Hindlimb muscle (tissue), 1 donor: ENCODE measurements at regions not wholly inside any gene's neighbourhood (a gene's known extent, or its start where the extent isn't known, plus 50 kb on each side); places are given as distances from the start of the nearest gene placed in this dataset.

Experiments
- DNase-seq: peaks from one replicate; pipeline ENCODE4 v3.0.0-alpha.2; 2013

DNA sequence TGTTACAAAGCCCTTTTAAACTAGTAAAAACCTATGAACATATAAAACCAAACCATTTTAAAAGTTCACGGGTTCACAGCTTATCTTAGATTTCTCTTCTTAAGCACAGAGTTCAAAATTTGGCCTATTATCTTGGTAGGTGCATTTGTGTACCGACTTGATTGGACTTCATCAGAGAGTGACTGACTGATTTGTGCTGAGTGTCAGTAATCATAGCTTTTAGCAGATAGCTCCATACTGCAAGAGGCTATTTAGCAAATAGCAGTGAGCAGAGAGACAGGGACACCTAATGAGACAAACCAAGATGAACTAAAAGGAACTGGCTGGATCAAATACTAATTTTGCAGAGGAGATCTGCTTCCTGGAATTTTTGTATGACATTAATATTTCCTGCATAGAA lies 274.5 kb downstream of the PRR16 start:
- DNase-seq, result no peak

DNA sequence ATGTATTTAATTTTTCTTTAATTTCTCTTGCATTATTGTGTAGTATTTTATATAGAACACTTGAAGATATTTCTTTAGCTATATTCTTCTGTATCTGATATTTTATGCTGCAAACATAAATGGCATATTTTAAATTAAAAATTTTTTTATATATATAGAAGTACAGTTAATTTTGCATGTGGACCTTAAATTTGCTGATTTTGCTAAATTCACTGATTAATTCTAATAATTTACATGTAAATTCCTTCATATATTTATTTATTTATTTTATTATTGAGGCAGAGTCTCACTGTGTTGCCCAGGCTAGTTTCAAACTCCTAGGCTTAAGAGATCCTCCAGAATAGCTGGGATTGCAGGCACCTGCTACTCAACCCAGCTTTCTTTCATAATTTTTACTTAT lies 276.9 kb downstream of the PRR16 start:
- no peak for DNase-seq

DNA sequence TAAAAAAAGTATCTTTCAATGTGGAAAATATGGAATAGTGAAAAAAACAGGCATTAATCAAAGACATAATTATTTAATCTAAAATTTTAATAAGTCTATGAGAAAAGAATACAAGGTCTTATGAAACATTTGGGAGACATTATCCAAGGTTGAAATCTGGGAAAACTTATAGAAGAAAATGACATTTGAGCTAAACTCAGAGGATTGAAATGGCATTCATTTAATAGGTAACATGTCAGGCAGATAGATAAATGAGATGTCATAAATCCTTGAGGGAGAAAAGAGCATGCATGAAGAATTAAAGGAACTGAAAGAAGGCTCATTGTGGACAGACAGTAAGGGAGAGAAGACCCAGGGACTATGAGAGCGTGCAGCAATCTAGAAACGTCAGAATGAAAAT lies 284.4 kb downstream of the PRR16 start:
- no peak for DNase-seq

GRCh38 chr5:120749737-120750136 lies 285.6 kb downstream of the PRR16 start:
- no peak for DNase-seq

DNA sequence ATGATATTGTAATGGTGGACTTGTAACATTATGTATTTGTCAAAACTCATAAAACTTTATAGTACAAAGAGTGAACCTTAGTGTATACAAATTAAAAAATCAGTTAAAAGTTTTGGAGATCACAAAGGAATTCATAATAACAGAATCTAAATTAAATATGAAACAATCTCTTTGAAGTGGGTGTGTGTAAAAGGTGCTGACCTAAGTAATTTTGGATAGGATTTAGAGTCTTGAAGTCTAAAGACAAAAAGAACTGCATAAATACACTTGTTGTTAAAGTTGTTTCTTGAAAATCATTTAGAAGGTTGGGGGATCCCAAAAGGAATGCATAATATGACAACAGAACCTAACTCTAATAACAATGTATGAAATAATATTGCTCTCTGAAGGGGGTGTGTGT lies 295.5 kb downstream of the PRR16 start:
- DNase-seq, result no peak

DNA sequence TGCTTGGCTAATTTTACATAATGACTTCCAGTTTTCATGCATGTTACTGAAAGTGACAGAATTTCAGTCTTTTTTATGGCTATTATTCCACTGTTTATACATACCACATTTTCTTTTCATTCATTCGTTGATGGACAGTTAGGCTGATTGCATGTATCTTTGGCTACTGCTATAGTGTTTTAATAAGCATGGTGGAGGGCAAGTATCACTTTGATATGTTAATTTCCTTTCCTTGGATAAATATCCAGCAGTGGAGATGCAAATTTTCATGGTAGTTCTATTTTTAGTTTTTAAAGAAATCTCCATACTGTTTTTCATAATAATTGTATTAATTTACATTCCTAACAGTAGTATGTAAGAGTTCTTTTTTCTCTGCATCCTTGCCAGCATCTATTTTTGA lies 297.9 kb downstream of the PRR16 start:
- DNase-seq, result no peak

GRCh38 chr5:120765189-120765588 lies 301.1 kb downstream of the PRR16 start:
- DNase-seq, result no peak

DNA sequence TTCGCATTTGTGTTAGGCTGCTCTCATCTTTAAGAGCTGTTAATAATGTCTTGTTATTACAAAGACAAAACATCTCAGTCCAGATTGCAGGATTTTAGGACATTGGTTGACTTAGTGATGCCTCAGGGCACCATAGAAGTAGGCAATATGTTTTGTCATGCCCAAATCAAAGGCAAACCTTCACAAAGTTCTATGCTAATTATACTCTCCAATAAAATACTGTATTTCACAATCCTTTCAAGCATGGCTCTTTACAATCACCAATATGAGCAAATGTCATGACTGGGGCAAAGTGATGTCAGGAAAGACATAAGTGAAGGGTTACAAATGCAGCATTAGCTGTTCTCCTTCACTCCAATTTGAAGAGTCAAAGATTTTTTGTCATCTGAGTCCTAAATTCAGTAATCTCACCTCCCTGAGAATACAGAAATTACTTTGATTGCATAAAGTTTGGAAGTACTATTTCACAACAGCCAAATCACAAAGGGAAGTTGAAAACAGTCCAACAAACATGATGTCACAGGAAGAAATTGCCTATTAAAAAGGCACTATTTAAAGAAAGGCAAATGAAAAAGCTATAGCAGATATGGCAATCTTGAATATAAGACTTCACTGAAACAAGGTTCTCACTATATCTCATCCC lies 303.2 kb downstream of the PRR16 start:
- DNase-seq, result no peak

- DNase-seq, result no peak
Observed at GRCh38 chr5:120769312-120769872, 305.3 kb downstream of the PRR16 start.

DNA sequence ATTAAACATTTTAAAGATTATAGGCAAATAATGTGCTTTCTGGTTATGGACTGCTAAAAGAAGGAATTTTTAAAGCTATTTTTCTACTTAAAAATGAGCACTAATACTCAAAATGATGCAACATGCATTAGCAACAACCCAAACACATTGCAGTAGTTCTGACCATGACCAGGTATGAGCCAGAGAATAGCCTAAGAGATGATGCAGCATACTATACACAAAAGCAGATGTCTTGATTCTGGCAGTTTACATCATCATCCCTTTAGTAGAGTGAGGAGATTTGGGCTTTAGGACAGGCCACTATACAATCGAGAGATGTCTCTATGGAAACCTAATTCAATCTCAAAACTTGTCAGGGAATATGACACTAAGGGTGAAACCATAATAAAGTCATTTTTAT lies 307.1 kb downstream of the PRR16 start:
- DNase-seq, result no peak

DNA sequence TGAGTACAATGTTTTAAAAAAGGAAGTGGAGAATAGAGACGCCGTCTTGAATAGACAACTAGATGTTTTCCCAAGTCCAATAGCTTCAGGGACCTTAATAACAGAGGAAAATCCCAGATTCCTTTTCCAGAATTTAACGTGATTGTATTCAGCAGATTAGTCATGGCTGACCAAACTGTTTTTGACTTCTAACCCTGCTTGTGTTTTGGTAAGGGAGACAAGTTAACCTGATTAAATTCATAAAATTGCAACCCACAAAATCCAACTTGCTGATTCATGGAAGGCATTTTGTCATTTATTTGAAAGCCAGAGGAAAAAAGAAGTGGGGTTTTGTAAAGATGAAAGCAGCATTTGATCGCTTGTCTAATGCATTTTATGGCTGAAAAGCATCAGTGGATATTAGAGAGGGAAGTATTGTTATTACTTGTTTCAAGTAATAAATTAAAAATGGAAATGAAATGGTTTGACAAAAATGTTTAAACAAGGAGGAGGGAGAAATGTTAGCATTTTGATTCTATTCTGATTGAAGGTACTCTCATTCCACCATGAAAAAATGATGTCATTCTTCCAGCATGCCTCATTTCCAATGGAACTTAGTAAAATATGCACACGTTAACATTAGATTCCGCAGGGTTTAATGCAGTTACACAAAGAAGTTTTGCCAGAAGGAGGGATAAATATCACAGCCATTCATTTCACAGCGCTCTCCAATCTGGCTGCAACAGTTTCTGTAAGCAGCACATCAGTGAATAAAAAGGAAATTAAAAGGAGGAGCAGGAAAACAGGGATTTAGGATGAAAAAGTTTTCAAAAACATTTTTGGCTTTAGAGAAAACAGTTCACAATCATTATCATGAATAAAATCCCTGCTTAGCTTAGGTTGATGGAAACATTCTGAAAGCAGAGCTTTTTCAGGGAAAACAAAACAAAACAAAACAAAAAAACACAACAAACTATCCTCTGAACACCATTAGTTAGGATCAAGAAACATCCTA lies 314.7 kb downstream of the PRR16 start:
- DNase-seq, result peak; percentile 7

DNA sequence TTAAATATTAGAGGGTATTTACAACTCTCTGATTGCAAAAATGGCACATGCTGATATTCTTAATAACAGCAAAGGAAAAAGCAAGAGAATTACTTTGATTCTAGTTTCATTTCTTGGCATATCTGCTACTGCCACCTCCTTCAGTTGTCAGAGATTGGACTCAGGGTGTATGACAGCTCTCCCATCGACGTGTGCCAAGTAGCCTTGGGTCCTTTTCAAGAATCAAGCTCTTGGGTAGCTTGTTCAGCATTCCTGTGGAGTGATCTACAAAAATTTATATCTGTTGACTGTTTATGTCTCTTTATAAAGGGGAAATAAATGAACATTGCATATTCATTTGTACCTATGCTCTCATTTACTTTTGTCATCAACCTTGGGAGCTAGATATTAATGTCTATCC lies 315.6 kb downstream of the PRR16 start:
- DNase-seq, result no peak

- no peak for DNase-seq
Observed at GRCh38 chr5:120788481-120788880, 324.4 kb downstream of the PRR16 start.

DNA sequence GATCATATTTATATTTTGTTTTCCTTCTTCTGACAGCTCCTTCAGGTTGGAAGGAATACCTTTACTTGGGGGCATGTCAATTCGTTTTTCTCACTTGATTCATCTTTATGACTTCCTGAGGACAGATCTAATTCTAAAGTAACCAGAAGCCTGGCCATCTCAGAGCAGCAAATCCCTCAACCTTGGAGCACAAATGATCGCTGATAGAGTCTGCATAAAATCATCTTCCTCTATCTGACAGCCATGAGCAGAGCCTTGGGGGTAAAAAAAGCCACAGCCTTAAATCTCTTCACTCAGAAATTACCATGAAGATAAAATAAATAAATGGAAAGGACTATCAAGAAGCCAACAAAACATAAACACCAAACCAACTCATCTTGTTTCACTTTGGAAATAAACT lies 325.8 kb downstream of the PRR16 start:
- DNase-seq, result no peak

- no peak for DNase-seq
Observed at GRCh38 chr5:120790339-120790738, 326.2 kb downstream of the PRR16 start.

DNA sequence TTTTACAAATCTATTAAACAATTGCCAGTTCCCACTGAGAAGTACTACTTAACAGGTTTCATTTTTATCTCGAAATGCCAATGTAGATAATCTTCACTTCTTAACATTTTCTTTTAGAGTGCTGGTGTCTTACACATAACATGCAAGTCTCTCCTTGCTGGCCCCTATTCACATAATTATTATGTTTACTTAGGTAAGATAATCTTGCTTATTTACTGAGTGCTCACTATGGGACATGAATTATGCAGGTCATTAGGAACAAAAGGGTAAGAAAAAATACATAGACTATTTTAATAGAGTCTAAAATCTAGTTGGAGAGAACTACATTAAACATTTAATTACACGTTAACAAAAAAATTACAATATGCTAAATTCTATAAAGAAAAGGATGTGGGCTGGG lies 328.4 kb downstream of the PRR16 start:
- no peak for DNase-seq

GRCh38 chr5:120794121-120794520 lies 330.0 kb downstream of the PRR16 start:
- DNase-seq, result no peak

GRCh38 chr5:120803282-120803681 lies 339.2 kb downstream of the PRR16 start:
- DNase-seq, result no peak

DNA sequence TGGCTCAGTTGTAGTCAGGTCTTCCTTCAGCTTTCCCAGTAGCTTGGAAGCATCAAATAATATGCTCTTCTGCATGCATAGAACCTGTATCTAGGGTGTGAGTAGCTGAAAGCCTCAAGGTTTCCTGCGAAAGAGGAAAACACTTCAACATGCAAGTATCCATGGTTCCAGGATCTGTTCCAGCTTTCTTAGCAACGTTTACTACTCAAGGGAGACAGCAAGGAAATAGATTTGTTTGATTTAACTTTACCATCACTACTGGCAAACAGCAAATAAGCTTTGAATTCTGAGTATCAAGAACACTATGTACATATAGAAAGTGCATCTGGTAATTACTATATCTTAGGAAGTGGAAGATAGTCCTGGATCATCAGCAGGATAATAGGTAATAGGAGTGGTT lies 341.0 kb downstream of the PRR16 start:
- DNase-seq, result no peak

- peak; percentile 6 for DNase-seq
Observed at GRCh38 chr5:120806202-120806601, 342.1 kb downstream of the PRR16 start.

GRCh38 chr5:120808135-120808534 lies 344.0 kb downstream of the PRR16 start:
- DNase-seq, result no peak

DNA sequence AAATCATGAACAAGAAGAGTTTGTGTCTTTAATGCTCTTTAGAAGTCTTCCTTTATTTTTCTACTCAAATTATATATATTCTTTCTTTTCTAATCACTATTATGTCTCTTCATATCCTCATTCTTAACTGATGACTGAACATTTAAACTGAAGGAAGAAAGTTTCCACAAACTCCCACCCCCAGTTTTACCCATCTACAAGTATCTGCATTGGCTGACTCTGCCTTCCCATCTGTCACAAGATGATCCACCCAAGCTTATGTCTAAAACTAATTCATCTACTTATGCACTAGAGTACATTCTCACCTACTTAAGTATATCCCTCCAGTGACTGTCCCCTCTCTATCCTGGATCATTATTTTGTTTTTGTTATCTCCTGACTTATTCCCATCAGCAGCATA lies 344.5 kb downstream of the PRR16 start:
- DNase-seq, result no peak

- no peak for DNase-seq
Observed at GRCh38 chr5:120813551-120813950, 349.5 kb downstream of the PRR16 start.
